B cell (primary cell): ENCODE measurements at regions not wholly inside any gene's neighbourhood (a gene's known extent, or its start where the extent isn't known, plus 50 kb on each side); places are given as distances from the start of the nearest gene placed in this dataset.

Experiments
- ATAC-seq: fragments of 200-7000 bp; cut with Tn5 transposase; one replicate; pipeline ENCODE4 v1.10.0; 2021; ENCODE audit warnings: low read depth, mild to moderate bottlenecking, moderate number of reproducible peaks, moderate library complexity
- CTCF ChIA-PET: fragments of 350-600 bp; sonication (Branson Sonifier 250); formaldehyde crosslinking; loops from one replicate; lab custom pipeline; 2021; ENCODE audit warnings: antibody characterized with exemption, inconsistent platforms; lab: Charles Lee
- POLR2A ChIA-PET: fragments of 350-600 bp; sonication (Branson Sonifier 250); formaldehyde crosslinking; loops from one replicate; lab custom pipeline; 2021; ENCODE audit warnings: antibody characterized with exemption; lab: Charles Lee
- DNase-seq: peaks from one replicate; pipeline ENCODE4 v3.0.0; 2013
- H2AFZ ChIP-seq: 2 replicates; pipeline ENCODE4 v1.6.1; 2012; ENCODE audit warnings: mild to moderate bottlenecking, low read depth, low read length; ENCODE audit not compliant: insufficient read depth, poor library complexity, severe bottlenecking
- H3K27ac ChIP-seq, 2 donors: 1 replicate in 1 of 2; 2 replicates in 1 of 2; pipeline ENCODE4 v1.5.1; 2012 to 2013; ENCODE audit warnings: low read length in 2 of 2, mild to moderate bottlenecking in 2 of 2, moderate library complexity in 1 of 2
- H3K27me3 ChIP-seq, 4 experiments: fragments of 200-600 bp in 1 of 4; sonication (generic) in 1 of 4; replicated peaks in 1 of 4; 1 replicate in 2 of 4; 2 replicates in 2 of 4; pipeline versions ENCODE4 v1.6.1 to v1.7.0; 2013 to 2016; ENCODE audit warnings: low read length in 3 of 4, mild to moderate bottlenecking in 2 of 4, mixed read lengths in 1 of 4, moderate library complexity in 1 of 4; ENCODE audit not compliant: insufficient read depth in 4 of 4, control insufficient read depth in 3 of 4; ENCODE audit errors: control extremely low read depth in 1 of 4
- H3K36me3 ChIP-seq, 2 experiments: replicated peaks in 1 of 2; 1 replicate in 1 of 2; 2 replicates in 1 of 2; pipeline versions ENCODE4 v1.6.1 to v1.7.1; 2013; ENCODE audit warnings: low read length in 1 of 2; ENCODE audit not compliant: insufficient read depth in 2 of 2, control insufficient read depth in 1 of 2; ENCODE audit errors: control extremely low read depth in 1 of 2, extremely low read depth in 1 of 2
- H3K4me1 ChIP-seq, 2 donors: fragments of 200-600 bp in 1 of 2; sonication (generic) in 1 of 2; 1 replicate in 1 of 2; 2 replicates in 1 of 2; pipeline versions ENCODE4 v1.5.1 to v1.6.1; 2013 to 2017; ENCODE audit warnings: low read length in 2 of 2; ENCODE audit not compliant: control insufficient read depth in 2 of 2, insufficient read depth in 2 of 2
- H3K4me2 ChIP-seq: replicated peaks from 2 replicates; pipeline ENCODE3; 2012; ENCODE audit warnings: mild to moderate bottlenecking, low read depth, low read length; ENCODE audit not compliant: poor library complexity, severe bottlenecking
- H3K4me3 ChIP-seq, 5 experiments: fragments of 200-600 bp in 1 of 5; sonication (generic) in 1 of 5; 1 replicate in 3 of 5; 2 replicates in 2 of 5; pipeline versions ENCODE4 v1.5.1 to v1.7.0; 2011 to 2016; ENCODE audit warnings: low read length in 4 of 5, mild to moderate bottlenecking in 4 of 5, low read depth in 2 of 5, control low read depth in 1 of 5, moderate library complexity in 1 of 5; ENCODE audit not compliant: insufficient read depth in 1 of 5; ENCODE audit errors: control extremely low read depth in 1 of 5, extremely low read depth in 1 of 5
- H3K79me2 ChIP-seq: fragments of 200-600 bp; sonication (generic); one replicate; pipeline ENCODE4 v1.6.0; 2016; ENCODE audit warnings: low read length; ENCODE audit not compliant: control insufficient read depth, insufficient read depth
- H3K9ac ChIP-seq: fragments of 200-600 bp; sonication (generic); 2 replicates; pipeline ENCODE4 v1.6.1; 2017; ENCODE audit warnings: mild to moderate bottlenecking, low read length, moderate library complexity
- H3K9me3 ChIP-seq, 3 donors: one replicate each; pipeline versions ENCODE4 v1.6.1 to v1.7.1; 2013; ENCODE audit warnings: low read length in 2 of 3; ENCODE audit not compliant: control insufficient read depth in 2 of 3, insufficient read depth in 1 of 3; ENCODE audit errors: control extremely low read depth in 1 of 3
- H4K20me1 ChIP-seq: 2 replicates; pipeline ENCODE4 v1.6.0; 2012; ENCODE audit warnings: mild to moderate bottlenecking, low read length; ENCODE audit not compliant: insufficient read depth, control insufficient read depth, poor library complexity, severe bottlenecking
- H3K27ac Mint-ChIP-seq: one replicate; pipeline ENCODE4 v1.8.0; 2021; ENCODE audit warnings: mixed read lengths
- H3K27me3 Mint-ChIP-seq: one replicate; pipeline ENCODE4 v1.8.0; 2021; ENCODE audit warnings: mixed read lengths
- H3K4me1 Mint-ChIP-seq: one replicate; pipeline ENCODE4 v1.8.0; 2021; ENCODE audit warnings: mixed read lengths
- H3K4me3 Mint-ChIP-seq: one replicate; pipeline ENCODE4 v1.8.0; 2021; ENCODE audit warnings: mixed read lengths
- H3K9me3 Mint-ChIP-seq: one replicate; pipeline ENCODE4 v1.8.0; 2022; ENCODE audit warnings: mixed read lengths; ENCODE audit not compliant: insufficient read depth
- EZH2 ChIP-seq: IDR thresholded peaks from 2 replicates; pipeline ENCODE4 v1.6.1; 2012; ENCODE audit warnings: borderline replicate concordance, low read depth, mild to moderate bottlenecking, moderate library complexity, low read length; ENCODE audit not compliant: insufficient read depth, poor library complexity, severe bottlenecking
- WGBS: methylation state at CpG from one replicate; pipeline ENCODE4 v1.1.5; 2013; ENCODE audit warnings: missing lambda C conversion rate; ENCODE audit not compliant: insufficient coverage; 5-methylcytosine and 5-hydroxymethylcytosine counted together
- intact Hi-C: fragments of 100-400 bp; cut with micrococcal nuclease; formaldehyde crosslinking; loops from one replicate; pipeline ENCODE4 v1.10.0; 2022
- TF ChIP-seq, protein P1 (sequence below): fragments of 200-600 bp; IDR thresholded peaks from one replicate; pipeline ENCODE4 v1.8.0; 2022; ENCODE audit warnings: antibody characterized with exemption, mild to moderate bottlenecking

DNA sequence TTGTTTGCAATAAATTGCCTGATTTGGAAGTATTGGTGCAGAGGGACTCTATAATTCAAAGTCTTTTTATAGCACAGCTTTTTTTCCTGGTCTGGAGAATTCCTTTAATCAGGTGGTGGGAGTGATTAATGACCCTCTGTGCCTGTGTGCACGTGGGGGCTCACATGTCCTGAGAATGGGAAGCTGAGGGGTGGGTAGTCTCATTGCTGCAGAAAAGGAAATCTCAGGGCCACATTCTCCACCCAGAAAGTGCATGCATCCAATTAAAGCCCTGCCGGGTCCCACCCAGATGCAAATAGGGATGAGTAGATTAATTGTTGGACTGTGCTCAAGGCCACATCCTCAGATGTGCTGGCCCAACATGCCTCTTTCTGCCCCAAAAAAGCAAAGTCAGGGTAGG lies 324.7 kb downstream of the CXCL12 start:
- Histone ChIP-seq H3K36me3 (no peaks in the 10 kb centered on the region), H3K9me3 (peaks cover 0 to 22% (median 0%) of the 10 kb centered on the region in 3 donors), H3K79me2 (no peaks in the 10 kb centered on the region), H2AFZ (no peak overlapping the region), H3K27ac (no peak overlapping the region), H3K4me2 (no peak overlapping the region), H3K9ac (no peak overlapping the region), H3K4me1 (no peaks in the 10 kb centered on the region), H3K27me3 (no peaks in the 10 kb centered on the region), H3K4me3 (no peak overlapping the region), H4K20me1 (no peaks in the 10 kb centered on the region)
- no peak for TF ChIP-seq EZH2
- TF ChIP-seq, protein P1, sequence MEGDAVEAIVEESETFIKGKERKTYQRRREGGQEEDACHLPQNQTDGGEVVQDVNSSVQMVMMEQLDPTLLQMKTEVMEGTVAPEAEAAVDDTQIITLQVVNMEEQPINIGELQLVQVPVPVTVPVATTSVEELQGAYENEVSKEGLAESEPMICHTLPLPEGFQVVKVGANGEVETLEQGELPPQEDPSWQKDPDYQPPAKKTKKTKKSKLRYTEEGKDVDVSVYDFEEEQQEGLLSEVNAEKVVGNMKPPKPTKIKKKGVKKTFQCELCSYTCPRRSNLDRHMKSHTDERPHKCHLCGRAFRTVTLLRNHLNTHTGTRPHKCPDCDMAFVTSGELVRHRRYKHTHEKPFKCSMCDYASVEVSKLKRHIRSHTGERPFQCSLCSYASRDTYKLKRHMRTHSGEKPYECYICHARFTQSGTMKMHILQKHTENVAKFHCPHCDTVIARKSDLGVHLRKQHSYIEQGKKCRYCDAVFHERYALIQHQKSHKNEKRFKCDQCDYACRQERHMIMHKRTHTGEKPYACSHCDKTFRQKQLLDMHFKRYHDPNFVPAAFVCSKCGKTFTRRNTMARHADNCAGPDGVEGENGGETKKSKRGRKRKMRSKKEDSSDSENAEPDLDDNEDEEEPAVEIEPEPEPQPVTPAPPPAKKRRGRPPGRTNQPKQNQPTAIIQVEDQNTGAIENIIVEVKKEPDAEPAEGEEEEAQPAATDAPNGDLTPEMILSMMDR = no peak
- Mint-ChIP-seq H3K4me1 (no peaks in the 10 kb centered on the region), H3K27ac (no peak overlapping the region), H3K4me3 (no peak overlapping the region), H3K27me3 (no peaks in the 10 kb centered on the region), H3K9me3 (no peaks in the 10 kb centered on the region)
- no CpG with 5 or more reads among the region's 2 CpGs for WGBS
- ChIA-PET POLR2A (no interaction called here), CTCF (no interaction called here)
- ATAC-seq (no peak), DNase-seq (no peak)
- intact Hi-C loops = no loop called here

DNA sequence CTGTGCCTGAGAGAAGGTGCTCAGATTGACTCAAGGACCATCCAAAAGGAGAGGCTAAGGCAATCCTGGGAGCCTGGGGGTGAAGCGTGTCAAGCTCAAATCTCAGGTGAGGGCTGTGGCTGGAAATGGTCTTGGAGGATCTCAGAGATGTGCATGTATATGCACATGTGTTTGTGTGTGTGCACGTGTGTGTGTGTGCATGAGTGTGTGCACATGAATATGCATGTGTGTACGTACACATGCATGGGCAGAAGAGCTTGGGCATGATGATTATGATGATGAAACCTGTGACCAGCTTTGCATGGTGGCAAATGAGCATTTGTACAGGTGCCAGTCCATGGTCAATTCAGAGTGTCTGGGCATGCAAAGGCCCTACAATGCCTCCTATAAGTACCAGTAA lies 326.6 kb downstream of the CXCL12 start:
- POLR2A ChIA-PET = no interaction called here
- CTCF ChIA-PET = no interaction called here
- H3K27me3 Mint-ChIP-seq = no peaks in the 10 kb centered on the region
- no peaks in the 10 kb centered on the region for H3K9me3 Mint-ChIP-seq
- Histone ChIP-seq H4K20me1 (no peaks in the 10 kb centered on the region), H3K79me2 (no peaks in the 10 kb centered on the region), H3K9ac (no peak overlapping the region), H3K4me1 (no peaks in the 10 kb centered on the region), H3K9me3 (peaks cover 0 to 23% (median 0%) of the 10 kb centered on the region in 3 donors), H3K36me3 (no peaks in the 10 kb centered on the region), H3K4me3 (no peak overlapping the region), H3K27ac (no peak overlapping the region), H2AFZ (no peak overlapping the region), H3K27me3 (no peaks in the 10 kb centered on the region), H3K4me2 (no peak overlapping the region)
- DNase-seq = no peak
- 83% methylated on average over 3 of the region's 3 CpGs for WGBS
- H3K4me3 Mint-ChIP-seq = no peak overlapping the region
- no peak overlapping the region for H3K27ac Mint-ChIP-seq
- ATAC-seq = no peak
- no peaks in the 10 kb centered on the region for H3K4me1 Mint-ChIP-seq
- intact Hi-C loops = no loop called here
- TF ChIP-seq EZH2 = no peak
- TF ChIP-seq, protein P1 = no peak
